Panc1 (cell line): ENCODE measurements at regions not wholly inside any gene's neighbourhood (a gene's known extent, or its start where the extent isn't known, plus 50 kb on each side); places are given as distances from the start of the nearest gene placed in this dataset.

ENCODE experiments used
- ATAC-seq: fragments of 200-7000 bp; cut with Tn5 transposase; 2 replicates; pipeline ENCODE4 v1.9.1; 2020; ENCODE audit warnings: mild to moderate bottlenecking, moderate library complexity
- BruUV-seq: library from RNA; stranded (reverse); fragments of 400-500 nt; replicated peaks from 2 replicates; lab custom pipeline; 2021; lab: Mats Ljungman, UMichigan
- CTCF ChIA-PET: fragments of 300-600 bp; sonication (Branson Sonifier 250); formaldehyde crosslinking; loops from one replicate; lab custom pipeline; 2022; ENCODE audit warnings: antibody characterized with exemption; lab: Charles Lee
- POLR2A ChIA-PET: fragments of 300-600 bp; sonication (Branson Sonifier 250); formaldehyde crosslinking; loops from one replicate; lab custom pipeline; 2022; ENCODE audit warnings: antibody characterized with exemption; lab: Charles Lee
- DNase-seq: peaks from one replicate; pipeline ENCODE4 v3.0.0-alpha.2; 2010; ENCODE audit warnings: low read depth, low spot score
- H3K27ac ChIP-seq: 2 replicates; pipeline ENCODE4 v1.5.1; 2011; ENCODE audit warnings: mild to moderate bottlenecking, low read length, inconsistent platforms
- H3K27me3 ChIP-seq: fragments of 200-500 bp; sonication (Bioruptor generic); 2 replicates; pipeline ENCODE4 v1.6.0; 2014; ENCODE audit warnings: low read length, inconsistent platforms; ENCODE audit not compliant: control insufficient read depth, insufficient read depth
- H3K36me3 ChIP-seq: fragments of 200-500 bp; sonication (Bioruptor generic); 2 replicates; pipeline ENCODE4 v1.5.1; 2014; ENCODE audit warnings: inconsistent platforms, mild to moderate bottlenecking, low read length, moderate library complexity; ENCODE audit not compliant: control insufficient read depth, insufficient read depth
- H3K4me1 ChIP-seq: 2 replicates; pipeline ENCODE4 v1.5.1; 2011; ENCODE audit warnings: inconsistent platforms, mild to moderate bottlenecking, low read length, moderate library complexity; ENCODE audit not compliant: control insufficient read depth, insufficient read depth
- H3K4me3 ChIP-seq, 2 experiments: 2 replicates each; pipeline ENCODE4 v1.5.1; 2011 to 2012; ENCODE audit warnings: low read depth in 2 of 2, low read length in 2 of 2, mild to moderate bottlenecking in 2 of 2, inconsistent platforms in 1 of 2, moderate library complexity in 1 of 2
- H3K9me3 ChIP-seq: fragments of 200-500 bp; sonication (Bioruptor generic); 2 replicates; pipeline ENCODE4 v1.5.1; 2014; ENCODE audit warnings: low read depth, mild to moderate bottlenecking, inconsistent platforms, low read length, moderate library complexity; ENCODE audit not compliant: control insufficient read depth, insufficient read depth
- POLR2AphosphoS5 ChIP-seq: IDR thresholded peaks from 2 replicates; pipeline ENCODE4 v1.6.1; 2012; ENCODE audit warnings: mild to moderate bottlenecking, low read depth, low read length, moderate library complexity
- SIN3A ChIP-seq: IDR thresholded peaks from 2 replicates; pipeline ENCODE4 v1.6.1; 2012; ENCODE audit warnings: low read depth, mild to moderate bottlenecking, low read length, moderate library complexity, borderline replicate concordance; ENCODE audit not compliant: insufficient read depth
- TCF7L2 ChIP-seq: IDR thresholded peaks from 2 replicates; pipeline ENCODE4 v1.6.1; 2011; ENCODE audit warnings: mild to moderate bottlenecking, low read depth, low read length, inconsistent platforms
- in situ Hi-C: cut with HindIII; loops from 2 replicates; pipeline ENCODE4 v1.10.0; 2016; ENCODE audit warnings: low sequenced_read_pairs, low pct_unique_long_range_greater_than_20kb
- intact Hi-C: fragments of 100-400 bp; cut with micrococcal nuclease; formaldehyde crosslinking; loops from one replicate; pipeline ENCODE4 v1.10.0; 2022; ENCODE audit not compliant: unreplicated experiment
- TF ChIP-seq, protein P1 (sequence below): fragments of 450-650 bp; IDR thresholded peaks from 2 replicates; pipeline ENCODE4 v1.5.1; 2017; ENCODE audit warnings: mild to moderate bottlenecking
- TF ChIP-seq, protein P2 (sequence below), 2 experiments: IDR thresholded peaks; 2 replicates each; pipeline ENCODE4 v1.6.1; 2011 to 2012; ENCODE audit warnings: low read depth in 2 of 2, control low read depth in 1 of 2, low read length in 1 of 2, mild to moderate bottlenecking in 1 of 2, moderate library complexity in 1 of 2; ENCODE audit not compliant: insufficient read depth in 1 of 2

DNA sequence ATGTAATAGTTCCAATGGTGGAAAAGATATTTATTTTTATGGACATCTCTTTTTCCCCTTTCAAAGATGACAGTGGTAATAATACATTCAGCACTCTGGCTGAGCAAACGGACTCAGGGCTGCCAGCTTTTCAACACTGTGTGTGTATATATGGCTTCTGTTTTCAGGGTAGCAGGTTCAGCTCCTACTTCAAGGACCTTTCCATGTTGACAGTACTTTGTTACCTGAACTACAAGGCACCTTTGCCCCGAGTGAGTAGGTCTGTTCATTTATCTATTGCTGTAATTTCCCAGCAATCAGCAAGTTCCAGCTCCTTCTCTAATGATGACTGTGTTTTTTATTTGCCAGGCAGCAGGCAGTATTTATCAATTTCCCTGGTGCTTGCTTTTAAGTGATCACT lies 387.4 kb upstream of the KIF2A start:
- BruUV-seq: no TSS peak
- Histone ChIP-seq H3K36me3 (no peaks in the 10 kb centered on the region), H3K4me1 (no peaks in the 10 kb centered on the region), H3K27me3 (peaks cover 6% of the 10 kb centered on the region; the same call in 1 of the 2 replicates), H3K9me3 (no peaks in the 10 kb centered on the region), H3K27ac (no peak overlapping the region), H3K4me3 (no peak overlapping the region)
- no peak for TF ChIP-seq TCF7L2
- no peak for TF ChIP-seq POLR2AphosphoS5
- TF ChIP-seq, protein P1, sequence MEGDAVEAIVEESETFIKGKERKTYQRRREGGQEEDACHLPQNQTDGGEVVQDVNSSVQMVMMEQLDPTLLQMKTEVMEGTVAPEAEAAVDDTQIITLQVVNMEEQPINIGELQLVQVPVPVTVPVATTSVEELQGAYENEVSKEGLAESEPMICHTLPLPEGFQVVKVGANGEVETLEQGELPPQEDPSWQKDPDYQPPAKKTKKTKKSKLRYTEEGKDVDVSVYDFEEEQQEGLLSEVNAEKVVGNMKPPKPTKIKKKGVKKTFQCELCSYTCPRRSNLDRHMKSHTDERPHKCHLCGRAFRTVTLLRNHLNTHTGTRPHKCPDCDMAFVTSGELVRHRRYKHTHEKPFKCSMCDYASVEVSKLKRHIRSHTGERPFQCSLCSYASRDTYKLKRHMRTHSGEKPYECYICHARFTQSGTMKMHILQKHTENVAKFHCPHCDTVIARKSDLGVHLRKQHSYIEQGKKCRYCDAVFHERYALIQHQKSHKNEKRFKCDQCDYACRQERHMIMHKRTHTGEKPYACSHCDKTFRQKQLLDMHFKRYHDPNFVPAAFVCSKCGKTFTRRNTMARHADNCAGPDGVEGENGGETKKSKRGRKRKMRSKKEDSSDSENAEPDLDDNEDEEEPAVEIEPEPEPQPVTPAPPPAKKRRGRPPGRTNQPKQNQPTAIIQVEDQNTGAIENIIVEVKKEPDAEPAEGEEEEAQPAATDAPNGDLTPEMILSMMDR: no peak
- no peak for TF ChIP-seq SIN3A
- TF ChIP-seq, protein P2, sequence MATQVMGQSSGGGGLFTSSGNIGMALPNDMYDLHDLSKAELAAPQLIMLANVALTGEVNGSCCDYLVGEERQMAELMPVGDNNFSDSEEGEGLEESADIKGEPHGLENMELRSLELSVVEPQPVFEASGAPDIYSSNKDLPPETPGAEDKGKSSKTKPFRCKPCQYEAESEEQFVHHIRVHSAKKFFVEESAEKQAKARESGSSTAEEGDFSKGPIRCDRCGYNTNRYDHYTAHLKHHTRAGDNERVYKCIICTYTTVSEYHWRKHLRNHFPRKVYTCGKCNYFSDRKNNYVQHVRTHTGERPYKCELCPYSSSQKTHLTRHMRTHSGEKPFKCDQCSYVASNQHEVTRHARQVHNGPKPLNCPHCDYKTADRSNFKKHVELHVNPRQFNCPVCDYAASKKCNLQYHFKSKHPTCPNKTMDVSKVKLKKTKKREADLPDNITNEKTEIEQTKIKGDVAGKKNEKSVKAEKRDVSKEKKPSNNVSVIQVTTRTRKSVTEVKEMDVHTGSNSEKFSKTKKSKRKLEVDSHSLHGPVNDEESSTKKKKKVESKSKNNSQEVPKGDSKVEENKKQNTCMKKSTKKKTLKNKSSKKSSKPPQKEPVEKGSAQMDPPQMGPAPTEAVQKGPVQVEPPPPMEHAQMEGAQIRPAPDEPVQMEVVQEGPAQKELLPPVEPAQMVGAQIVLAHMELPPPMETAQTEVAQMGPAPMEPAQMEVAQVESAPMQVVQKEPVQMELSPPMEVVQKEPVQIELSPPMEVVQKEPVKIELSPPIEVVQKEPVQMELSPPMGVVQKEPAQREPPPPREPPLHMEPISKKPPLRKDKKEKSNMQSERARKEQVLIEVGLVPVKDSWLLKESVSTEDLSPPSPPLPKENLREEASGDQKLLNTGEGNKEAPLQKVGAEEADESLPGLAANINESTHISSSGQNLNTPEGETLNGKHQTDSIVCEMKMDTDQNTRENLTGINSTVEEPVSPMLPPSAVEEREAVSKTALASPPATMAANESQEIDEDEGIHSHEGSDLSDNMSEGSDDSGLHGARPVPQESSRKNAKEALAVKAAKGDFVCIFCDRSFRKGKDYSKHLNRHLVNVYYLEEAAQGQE (IDR thresholded peaks at IDR 0.05; ENCODE audit: insufficient read depth in 1 of 2, low read depth in 2 of 2, low read length in 1 of 2): no peak
- in situ Hi-C loops (no loop called here), intact Hi-C loops (no loop called here)
- POLR2A ChIA-PET: no interaction called here
- CTCF ChIA-PET: no interaction called here
- ATAC-seq (no peak), DNase-seq (no peak)

DNA sequence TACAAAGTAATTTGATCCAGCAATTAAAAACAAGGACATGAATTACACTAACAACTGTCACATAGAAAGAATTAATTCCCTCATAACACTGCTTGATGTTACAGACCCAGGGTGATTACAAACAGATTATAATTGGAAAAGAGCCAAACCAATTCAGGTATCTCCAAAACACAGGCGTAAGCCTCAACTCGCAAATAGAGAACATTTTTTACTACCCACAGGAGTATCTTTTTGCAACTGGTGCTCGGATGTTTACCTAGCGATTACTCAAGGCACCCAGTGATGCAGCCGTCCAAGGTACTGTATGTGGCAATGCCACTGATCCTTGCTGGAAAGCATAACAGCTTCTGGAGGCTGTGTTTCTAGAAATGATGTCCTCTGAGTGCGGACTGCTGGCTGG lies 386.1 kb upstream of the KIF2A start:
- H3K36me3 ChIP-seq: no peaks in the 10 kb centered on the region
- no peaks in the 10 kb centered on the region for H3K4me1 ChIP-seq
- H3K27ac ChIP-seq: no peak overlapping the region
- ChIA-PET CTCF (no interaction called here), POLR2A (no interaction called here)
- intact Hi-C loops (loop anchor here (10.0 kb wide), 1 partner anchor 255 kb away; no protein-coding TSS in a partner anchor), in situ Hi-C loops (no loop called here)
- BruUV-seq: no TSS peak
- DNase-seq: no peak
- H3K4me3 ChIP-seq: no peak overlapping the region
- ATAC-seq: no peak
- H3K27me3 ChIP-seq: peaks cover 6% of the 10 kb centered on the region; the same call in 1 of the 2 replicates
- H3K9me3 ChIP-seq: no peaks in the 10 kb centered on the region
- TF ChIP-seq SIN3A: no peak
- TF ChIP-seq, protein P1: no peak
- TF ChIP-seq POLR2AphosphoS5: no peak
- TF ChIP-seq, protein P2 (IDR thresholded peaks at IDR 0.05; ENCODE audit: insufficient read depth in 1 of 2, low read depth in 2 of 2, low read length in 1 of 2): no peak
- TF ChIP-seq TCF7L2: no peak
